NCI-H1930 (cell line): ENCODE measurements at regions not wholly inside any gene's neighbourhood (a gene's known extent, or its start where the extent isn't known, plus 50 kb on each side); places are given as distances from the start of the nearest gene placed in this dataset.
A peak's percentile ranks its signal among the peaks of the same experiment; 100 is the strongest.

Source experiments
- DNase-seq, 2 experiments: peaks; one replicate each; lab custom pipeline; 2025; lab: John Stamatoyannopoulos, UW

- no peak for DNase-seq
These were observed 59.0 kb upstream of the MINAR1 start for GRCh38 chr15:79373113-79373512.

DNA sequence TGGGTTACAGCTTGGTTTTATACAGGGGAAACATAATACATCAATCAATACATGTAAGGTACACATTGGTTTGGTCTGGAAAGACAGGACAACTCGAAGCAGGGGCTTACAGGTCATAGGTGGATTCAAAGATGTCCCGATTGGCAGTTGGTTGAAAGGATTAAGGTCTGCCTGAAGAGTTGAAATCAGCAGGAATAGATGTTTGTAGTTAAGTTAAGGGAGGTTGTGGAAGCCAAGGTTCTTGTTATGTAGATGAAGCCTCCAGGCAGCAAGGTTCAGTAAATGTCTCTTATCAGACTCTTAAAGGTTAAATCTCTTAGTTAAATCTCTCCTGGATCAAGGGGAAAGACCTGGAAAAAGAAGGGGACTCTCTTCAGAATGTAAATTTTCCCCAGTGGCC, 58.4 kb upstream of the MINAR1 start:
- DNase-seq, result no peak

- DNase-seq, result no peak
These were observed 55.8 kb upstream of the MINAR1 start for GRCh38 chr15:79376383-79376782.

DNA sequence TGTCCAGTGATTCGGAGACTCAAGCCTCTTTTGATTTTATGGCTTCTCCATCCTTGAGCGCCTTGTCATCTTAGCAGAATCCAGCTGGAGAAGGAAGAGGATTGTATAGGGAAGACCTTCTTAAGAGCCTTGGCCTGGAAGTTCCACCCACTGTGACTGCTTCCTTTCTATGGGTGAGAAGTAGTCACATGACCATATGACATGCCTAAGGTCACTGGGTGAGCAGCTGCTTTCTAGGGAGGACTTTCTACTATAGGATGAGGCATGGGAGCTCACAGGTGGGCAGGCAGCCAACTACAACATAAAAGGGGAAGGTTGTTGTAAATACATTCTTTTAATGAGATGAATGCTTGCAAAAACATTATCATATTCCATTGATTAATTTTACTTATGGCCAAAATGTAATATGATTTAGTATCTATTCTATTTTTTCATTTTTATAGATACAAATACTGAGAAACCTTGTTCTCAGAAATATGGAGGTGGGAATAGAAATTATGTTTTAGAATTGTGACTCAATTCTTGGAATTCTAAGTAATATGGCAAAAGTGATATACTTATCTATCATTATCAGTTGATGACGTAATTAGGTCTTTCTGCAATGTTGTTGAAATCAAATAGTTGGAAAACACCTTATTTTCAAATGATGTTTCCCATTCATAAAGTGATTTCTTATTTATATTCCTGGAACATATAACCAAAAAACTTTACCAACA, 53.6 kb upstream of the MINAR1 start:
- no peak for DNase-seq

GRCh38 chr15:79380755-79381497, 51.2 kb upstream of the MINAR1 start:
- DNase-seq, result peak; percentile 1 to 25

GRCh38 chr15:79381593-79381992, 50.5 kb upstream of the MINAR1 start:
- DNase-seq, result no peak
